Esophagus squamous epithelium (tissue), 4 donors: ENCODE measurements at regions not wholly inside any gene's neighbourhood (a gene's known extent, or its start where the extent isn't known, plus 50 kb on each side); places are given as distances from the start of the nearest gene placed in this dataset.

Source experiments
- POLR2A ChIP-seq, 4 donors: fragments of 450-650 bp; IDR thresholded peaks; one replicate each; pipeline ENCODE4 v1.6.1; 2017; ENCODE audit warnings: antibody characterized with exemption in 4 of 4, mild to moderate bottlenecking in 4 of 4, moderate library complexity in 3 of 4
- TF ChIP-seq, protein P1 (sequence below), 6 experiments: fragments of 450-650 bp in 4 of 6; fragments of 200-600 bp in 2 of 6; sonication (generic) in 2 of 6; IDR thresholded peaks; one replicate each; pipeline ENCODE4 v1.5.1; 2016 to 2019; ENCODE audit warnings: antibody characterized with exemption in 6 of 6, mild to moderate bottlenecking in 4 of 6, moderate library complexity in 4 of 6

DNA sequence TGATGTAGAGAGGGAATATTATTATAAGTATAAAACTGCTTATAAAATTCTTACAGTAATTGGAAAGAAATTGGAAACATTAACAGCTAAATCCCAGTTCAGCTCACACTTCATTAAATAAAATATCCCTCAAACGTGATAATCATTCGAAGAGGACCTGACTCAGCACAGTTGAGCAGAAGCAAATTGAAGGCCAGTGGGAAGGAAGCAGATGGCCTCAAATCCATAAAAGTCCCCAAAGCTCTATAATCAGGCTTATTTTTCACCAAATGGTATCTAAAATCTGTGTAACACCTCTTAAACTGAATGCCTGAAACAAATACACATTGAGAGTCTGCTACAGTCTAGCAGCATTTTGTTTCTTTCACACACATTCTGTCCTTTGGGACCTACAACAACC is 106.8 kb downstream of the TENT5C start:
- TF ChIP-seq, protein P1, sequence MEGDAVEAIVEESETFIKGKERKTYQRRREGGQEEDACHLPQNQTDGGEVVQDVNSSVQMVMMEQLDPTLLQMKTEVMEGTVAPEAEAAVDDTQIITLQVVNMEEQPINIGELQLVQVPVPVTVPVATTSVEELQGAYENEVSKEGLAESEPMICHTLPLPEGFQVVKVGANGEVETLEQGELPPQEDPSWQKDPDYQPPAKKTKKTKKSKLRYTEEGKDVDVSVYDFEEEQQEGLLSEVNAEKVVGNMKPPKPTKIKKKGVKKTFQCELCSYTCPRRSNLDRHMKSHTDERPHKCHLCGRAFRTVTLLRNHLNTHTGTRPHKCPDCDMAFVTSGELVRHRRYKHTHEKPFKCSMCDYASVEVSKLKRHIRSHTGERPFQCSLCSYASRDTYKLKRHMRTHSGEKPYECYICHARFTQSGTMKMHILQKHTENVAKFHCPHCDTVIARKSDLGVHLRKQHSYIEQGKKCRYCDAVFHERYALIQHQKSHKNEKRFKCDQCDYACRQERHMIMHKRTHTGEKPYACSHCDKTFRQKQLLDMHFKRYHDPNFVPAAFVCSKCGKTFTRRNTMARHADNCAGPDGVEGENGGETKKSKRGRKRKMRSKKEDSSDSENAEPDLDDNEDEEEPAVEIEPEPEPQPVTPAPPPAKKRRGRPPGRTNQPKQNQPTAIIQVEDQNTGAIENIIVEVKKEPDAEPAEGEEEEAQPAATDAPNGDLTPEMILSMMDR (IDR thresholded peaks at IDR 0.05), result no peak
- TF ChIP-seq POLR2A (IDR thresholded peaks at IDR 0.05), result no peak
